ENCODE measurements at regions not wholly inside any gene's neighbourhood (a gene's known extent, or its start where the extent isn't known, plus 50 kb on each side); places are given as distances from the start of the nearest gene placed in this dataset.
"Not testable (repeated sequence)": the region's sequence is repeated elsewhere in the genome, so short reads cannot be mapped to it uniquely, and the experiment has no call there.

DNA sequence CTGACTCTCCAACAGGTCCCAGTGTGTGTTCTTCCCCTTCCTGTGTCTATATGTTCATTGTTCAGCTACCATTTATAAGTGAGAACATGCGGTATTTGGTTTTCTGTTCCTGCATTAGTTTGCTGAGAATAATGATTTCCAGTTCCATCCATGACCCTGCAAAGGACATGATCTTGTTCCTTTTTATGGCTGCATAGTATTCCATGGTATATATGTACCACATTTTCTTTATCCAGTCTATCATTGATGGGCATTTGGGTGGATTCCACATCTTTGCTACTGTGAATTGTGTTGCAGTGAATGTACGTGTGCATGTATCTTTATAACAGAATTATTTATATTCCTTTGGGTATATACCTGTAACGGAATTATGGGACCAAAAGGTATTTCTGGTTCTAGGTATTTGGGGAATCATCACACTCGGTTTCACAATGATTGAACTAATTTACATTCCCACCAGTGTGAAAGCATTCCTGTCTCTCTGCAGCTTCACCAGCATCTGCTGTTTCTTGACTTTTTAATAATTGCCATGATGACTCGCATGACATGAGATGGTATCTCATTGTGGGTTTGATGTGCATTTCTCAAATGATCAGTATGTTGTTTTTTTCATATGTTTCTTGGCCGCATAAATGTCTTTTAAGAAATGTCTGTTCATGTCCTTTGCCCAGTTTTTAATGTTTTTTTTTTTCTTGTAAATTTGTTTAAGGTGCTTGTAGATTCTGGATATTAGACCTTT lies 60.2 kb downstream of the LSMEM1 start:
- H3K4me3 ChIP-seq = no peak overlapping the region
- DNase-seq (ENCODE audit: low spot score) = no peak
- H3K9me3 ChIP-seq = no peaks in the 10 kb centered on the region
- no peaks in the 10 kb centered on the region for H3K36me3 ChIP-seq
- no peak overlapping the region for H3K27ac ChIP-seq
- TF ChIP-seq, protein P1, sequence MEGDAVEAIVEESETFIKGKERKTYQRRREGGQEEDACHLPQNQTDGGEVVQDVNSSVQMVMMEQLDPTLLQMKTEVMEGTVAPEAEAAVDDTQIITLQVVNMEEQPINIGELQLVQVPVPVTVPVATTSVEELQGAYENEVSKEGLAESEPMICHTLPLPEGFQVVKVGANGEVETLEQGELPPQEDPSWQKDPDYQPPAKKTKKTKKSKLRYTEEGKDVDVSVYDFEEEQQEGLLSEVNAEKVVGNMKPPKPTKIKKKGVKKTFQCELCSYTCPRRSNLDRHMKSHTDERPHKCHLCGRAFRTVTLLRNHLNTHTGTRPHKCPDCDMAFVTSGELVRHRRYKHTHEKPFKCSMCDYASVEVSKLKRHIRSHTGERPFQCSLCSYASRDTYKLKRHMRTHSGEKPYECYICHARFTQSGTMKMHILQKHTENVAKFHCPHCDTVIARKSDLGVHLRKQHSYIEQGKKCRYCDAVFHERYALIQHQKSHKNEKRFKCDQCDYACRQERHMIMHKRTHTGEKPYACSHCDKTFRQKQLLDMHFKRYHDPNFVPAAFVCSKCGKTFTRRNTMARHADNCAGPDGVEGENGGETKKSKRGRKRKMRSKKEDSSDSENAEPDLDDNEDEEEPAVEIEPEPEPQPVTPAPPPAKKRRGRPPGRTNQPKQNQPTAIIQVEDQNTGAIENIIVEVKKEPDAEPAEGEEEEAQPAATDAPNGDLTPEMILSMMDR (IDR thresholded peaks at IDR 0.05) = no peak
- H3K4me1 ChIP-seq = peaks cover 0 to 11% of the 10 kb centered on the region in 2 donors
- H3K27me3 ChIP-seq = no peaks in the 10 kb centered on the region

GRCh38 chr7:112546723-112547513 lies 66.1 kb downstream of the LSMEM1 start:
- Histone ChIP-seq H3K4me1 (no peaks in the 10 kb centered on the region), H3K4me3 (no peak overlapping the region), H3K27me3 (no peaks in the 10 kb centered on the region), H3K27ac (no peak overlapping the region), H3K36me3 (no peaks in the 10 kb centered on the region), H3K9me3 (no peaks in the 10 kb centered on the region)
- DNase-seq (ENCODE audit: low spot score) = no peak
- TF ChIP-seq, protein P1 (IDR thresholded peaks at IDR 0.05) = no peak

- Histone ChIP-seq H3K27me3 (no peaks in the 10 kb centered on the region), H3K27ac (no peak overlapping the region), H3K9me3 (no peaks in the 10 kb centered on the region), H3K4me1 (no peaks in the 10 kb centered on the region), H3K4me3 (no peak overlapping the region), H3K36me3 (no peaks in the 10 kb centered on the region)
- TF ChIP-seq, protein P1 (IDR thresholded peaks at IDR 0.05) = no peak
- no peak for DNase-seq (ENCODE audit: low spot score)
Measured at GRCh38 chr7:112547916-112548315, 67.1 kb downstream of the LSMEM1 start.

DNA sequence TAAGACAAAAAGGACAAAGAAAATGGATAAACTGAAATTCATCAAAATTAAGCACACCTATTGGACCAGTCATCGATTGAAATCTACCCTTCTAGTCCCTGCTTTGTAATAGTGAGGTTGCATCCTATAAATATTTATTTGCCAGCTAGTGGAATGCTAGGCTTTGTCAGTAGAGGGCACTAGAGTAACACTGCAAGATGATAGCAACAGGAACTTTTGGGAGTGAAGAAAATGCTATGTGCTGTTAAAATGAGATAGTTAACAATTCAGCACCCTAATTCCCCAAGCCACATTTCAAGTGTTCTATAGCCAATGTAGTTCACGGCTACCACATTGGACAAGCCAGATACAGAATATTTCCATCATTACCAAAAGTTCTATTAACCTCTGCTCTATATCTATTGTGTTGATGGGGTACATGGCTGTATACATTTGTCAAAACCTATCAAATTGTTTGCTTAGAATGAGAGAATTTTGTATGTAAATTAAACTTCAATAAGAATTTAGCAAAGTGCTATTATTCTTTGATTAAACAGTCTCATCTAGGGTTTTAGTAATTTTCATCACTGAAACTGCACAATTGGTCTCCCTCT lies 69.8 kb downstream of the LSMEM1 start:
- Histone ChIP-seq H3K27me3 (no peaks in the 10 kb centered on the region), H3K27ac (no peak overlapping the region), H3K4me1 (no peaks in the 10 kb centered on the region), H3K36me3 (no peaks in the 10 kb centered on the region), H3K4me3 (no peak overlapping the region), H3K9me3 (no peaks in the 10 kb centered on the region)
- TF ChIP-seq, protein P1 (IDR thresholded peaks at IDR 0.05) = peak; percentile 76 to 94
- DNase-seq (ENCODE audit: low spot score) = no peak

- H3K4me3 ChIP-seq; DNase-seq (ENCODE audit: low spot score); H3K36me3 ChIP-seq; H3K27me3 ChIP-seq; H3K9me3 ChIP-seq; H3K4me1 ChIP-seq; H3K27ac ChIP-seq: not testable (repeated sequence)
Measured at GRCh38 chr7:112551521-112551920, 70.7 kb downstream of the LSMEM1 start.

- Histone ChIP-seq H3K4me1 (no peaks in the 10 kb centered on the region), H3K27ac (no peak overlapping the region), H3K4me3 (no peak overlapping the region), H3K9me3 (no peaks in the 10 kb centered on the region), H3K27me3 (no peaks in the 10 kb centered on the region), H3K36me3 (no peaks in the 10 kb centered on the region)
- TF ChIP-seq, protein P1 (IDR thresholded peaks at IDR 0.05) = no peak
- no peak for DNase-seq (ENCODE audit: low spot score)
Measured at GRCh38 chr7:112554591-112554990, 73.8 kb downstream of the LSMEM1 start.

Data from right atrium auricular region (tissue), 2 donors.